H1 (cell line): ENCODE measurements at regions not wholly inside any gene's neighbourhood (a gene's known extent, or its start where the extent isn't known, plus 50 kb on each side); places are given as distances from the start of the nearest gene placed in this dataset.
"Not testable (repeated sequence)": the region's sequence is repeated elsewhere in the genome, so short reads cannot be mapped to it uniquely, and the experiment has no call there.

Experiments
- CTCF ChIA-PET: fragments of 300-600 bp; sonication (Branson Sonifier 250); formaldehyde crosslinking; loops from one replicate; lab custom pipeline; 2021; ENCODE audit not compliant: partially characterized antibody; lab: Charles Lee
- POLR2A ChIA-PET: fragments of 300-600 bp; sonication (Branson Sonifier 250); formaldehyde crosslinking; loops from one replicate; lab custom pipeline; 2021; ENCODE audit warnings: inconsistent platforms; ENCODE audit not compliant: partially characterized antibody; lab: Charles Lee
- DNase-seq, 2 experiments: peaks; one replicate each; pipeline versions ENCODE4 v3.0.0 to v3.0.0-alpha.2; 2010 to 2022; ENCODE audit warnings: low spot score in 2 of 2, low read depth in 1 of 2, mixed read lengths in 1 of 2
- FAIRE-seq: peaks from 2 replicates; lab custom pipeline; 2011; peaks lifted over from hg19 to GRCh38; lab: Jason Lieb, UNC
- H2AFZ ChIP-seq: 2 replicates; pipeline ENCODE4 v1.8.1; 2012; ENCODE audit warnings: low read length, inconsistent platforms
- H2AK5ac ChIP-seq: 2 replicates; pipeline ENCODE4 v1.6.1; 2013; ENCODE audit warnings: low read depth, low read length
- H2BK120ac ChIP-seq: replicated peaks from 2 replicates; pipeline ENCODE3; 2013; ENCODE audit warnings: low read depth, low read length, inconsistent platforms
- H2BK12ac ChIP-seq: 2 replicates; pipeline ENCODE4 v1.6.1; 2013; ENCODE audit warnings: low read depth, low read length
- H2BK15ac ChIP-seq: 2 replicates; pipeline ENCODE4 v1.6.1; 2013; ENCODE audit warnings: low read length
- H2BK20ac ChIP-seq: 2 replicates; pipeline ENCODE4 v1.6.1; 2013; ENCODE audit warnings: low read length
- H2BK5ac ChIP-seq: 2 replicates; pipeline ENCODE4 v1.6.1; 2013; ENCODE audit warnings: low read depth, low read length
- H3K14ac ChIP-seq: 2 replicates; pipeline ENCODE4 v1.6.1; 2013; ENCODE audit warnings: inconsistent platforms; ENCODE audit not compliant: insufficient read length
- H3K18ac ChIP-seq: 2 replicates; pipeline ENCODE4 v1.6.1; 2013; ENCODE audit warnings: low read length; ENCODE audit errors: extremely low read depth
- H3K23ac ChIP-seq: 2 replicates; pipeline ENCODE4 v1.6.1; 2013; ENCODE audit warnings: inconsistent platforms; ENCODE audit not compliant: insufficient read length
- H3K23me2 ChIP-seq: 2 replicates; pipeline ENCODE4 v1.6.1; 2013; ENCODE audit warnings: low read depth, low read length
- H3K27ac ChIP-seq: 2 replicates; pipeline ENCODE4 v1.6.1; 2011; ENCODE audit warnings: low read depth, low read length, inconsistent platforms
- H3K27me3 ChIP-seq, 4 experiments: replicated peaks in 1 of 4; 1 replicate in 1 of 4; 2 replicates in 3 of 4; pipeline versions ENCODE4 v1.6.1 to v1.8.1; 2011 to 2013; ENCODE audit warnings: low read length in 3 of 4, mild to moderate bottlenecking in 3 of 4, inconsistent platforms in 2 of 4, mixed read lengths in 2 of 4, moderate library complexity in 1 of 4; ENCODE audit not compliant: control insufficient read depth in 3 of 4, insufficient read depth in 3 of 4; ENCODE audit errors: extremely low read depth in 1 of 4
- H3K36me3 ChIP-seq, 4 experiments: 2 replicates each; pipeline versions ENCODE4 v1.6.1 to v1.8.1; 2011 to 2013; ENCODE audit warnings: mild to moderate bottlenecking in 4 of 4, low read length in 3 of 4, moderate library complexity in 2 of 4, control low read depth in 1 of 4, inconsistent platforms in 1 of 4; ENCODE audit not compliant: insufficient read depth in 4 of 4, control insufficient read depth in 2 of 4
- H3K4ac ChIP-seq: replicated peaks from 2 replicates; pipeline ENCODE3; 2013; ENCODE audit warnings: low read length, low read depth, mixed read lengths, inconsistent platforms; ENCODE audit not compliant: insufficient read length
- H3K4me1 ChIP-seq, 4 experiments: replicated peaks in 1 of 4; 1 replicate in 1 of 4; 2 replicates in 3 of 4; pipeline versions ENCODE4 v1.6.1 to v1.8.1; 2011 to 2013; ENCODE audit warnings: low read length in 3 of 4, inconsistent platforms in 2 of 4, mixed read lengths in 1 of 4; ENCODE audit not compliant: insufficient read depth in 4 of 4, control insufficient read depth in 3 of 4
- H3K4me2 ChIP-seq, 2 experiments: 2 replicates each; pipeline versions ENCODE4 v1.6.1 to v1.8.1; 2011 to 2013; ENCODE audit warnings: low read depth in 2 of 2, low read length in 2 of 2, control low read depth in 1 of 2, inconsistent platforms in 1 of 2, mild to moderate bottlenecking in 1 of 2; ENCODE audit not compliant: insufficient read depth in 1 of 2
- H3K4me3 ChIP-seq, 4 experiments: fragments of 200-600, 300-600 bp in 1 of 4; sonication (generic), shearing (Covaris generic), sonication (Bioruptor Twin) in 1 of 4; 2 replicates each; pipeline versions ENCODE4 v1.5.1 to v1.8.1; 2011 to 2016; ENCODE audit warnings: low read length in 4 of 4, low read depth in 3 of 4, control low read depth in 2 of 4, inconsistent platforms in 2 of 4, mild to moderate bottlenecking in 2 of 4, mixed read lengths in 1 of 4, moderate library complexity in 1 of 4; ENCODE audit not compliant: insufficient read depth in 2 of 4; ENCODE audit errors: extremely low read depth in 1 of 4
- H3K56ac ChIP-seq: replicated peaks from 2 replicates; pipeline ENCODE3; 2013; ENCODE audit warnings: low read depth, mild to moderate bottlenecking, mixed read lengths, low read length, inconsistent platforms; ENCODE audit not compliant: insufficient read length
- H3K79me1 ChIP-seq: 2 replicates; pipeline ENCODE4 v1.6.1; 2013; ENCODE audit warnings: low read depth, low read length, control low read depth
- H3K79me2 ChIP-seq, 2 experiments: 2 replicates each; pipeline versions ENCODE4 v1.6.1 to v1.8.1; 2012 to 2013; ENCODE audit warnings: low read length in 2 of 2, mild to moderate bottlenecking in 2 of 2, inconsistent platforms in 1 of 2; ENCODE audit not compliant: insufficient read depth in 2 of 2, control insufficient read depth in 1 of 2
- H3K9ac ChIP-seq, 4 experiments: replicated peaks in 1 of 4; 1 replicate in 1 of 4; 2 replicates in 3 of 4; pipeline versions ENCODE4 v1.6.1 to v1.8.1; 2011 to 2013; ENCODE audit warnings: low read depth in 3 of 4, low read length in 3 of 4, control low read depth in 2 of 4, mild to moderate bottlenecking in 2 of 4, moderate library complexity in 2 of 4, inconsistent platforms in 1 of 4; ENCODE audit errors: extremely low read depth in 1 of 4
- H3K9me3 ChIP-seq, 2 experiments: 2 replicates each; pipeline versions ENCODE4 v1.6.1 to v1.8.1; 2012 to 2013; ENCODE audit warnings: mild to moderate bottlenecking in 2 of 2, moderate library complexity in 2 of 2, control low read depth in 1 of 2, inconsistent platforms in 1 of 2, low read depth in 1 of 2, low read length in 1 of 2, mixed read lengths in 1 of 2; ENCODE audit not compliant: insufficient read depth in 2 of 2
- H4K20me1 ChIP-seq, 2 experiments: replicated peaks in 1 of 2; 2 replicates each; pipeline versions ENCODE3 to v1.8.1; 2011 to 2013; ENCODE audit warnings: inconsistent platforms in 2 of 2, low read length in 2 of 2, mild to moderate bottlenecking in 1 of 2; ENCODE audit not compliant: insufficient read depth in 2 of 2, control insufficient read depth in 1 of 2
- H4K5ac ChIP-seq: 2 replicates; pipeline ENCODE4 v1.6.1; 2013; ENCODE audit warnings: low read length, low read depth, mixed read lengths, inconsistent platforms; ENCODE audit not compliant: insufficient read length
- H4K8ac ChIP-seq: 2 replicates; pipeline ENCODE4 v1.8.0; 2013; ENCODE audit warnings: mild to moderate bottlenecking, moderate library complexity, low read length, inconsistent platforms; ENCODE audit not compliant: insufficient read depth; ENCODE audit errors: extremely low read depth
- H4K91ac ChIP-seq: replicated peaks from 2 replicates; pipeline ENCODE3; 2013; ENCODE audit warnings: low read length, mixed read lengths, inconsistent platforms; ENCODE audit not compliant: insufficient read length
- BRCA1 ChIP-seq: IDR thresholded peaks from 2 replicates; pipeline ENCODE4 v1.6.1; 2012; ENCODE audit warnings: low read depth, low read length, improper control_type of control experiment
- WGBS, 2 experiments: shearing (Covaris generic) in 1 of 2; methylation state at CpG; one replicate each; pipeline versions ENCODE4 v1.1.6 to v1.1.7; 2013 to 2015; ENCODE audit warnings: low lambda C conversion rate in 2 of 2, mixed read lengths in 2 of 2, inconsistent platforms in 1 of 2, low coverage in 1 of 2, missing lambda C conversion rate in 1 of 2; ENCODE audit not compliant: insufficient replicate concordance in 2 of 2, insufficient coverage in 1 of 2, insufficient read length in 1 of 2; ENCODE audit errors: extremely low coverage in 1 of 2, missing lambda C conversion rate in 1 of 2; 5-methylcytosine and 5-hydroxymethylcytosine counted together

DNA sequence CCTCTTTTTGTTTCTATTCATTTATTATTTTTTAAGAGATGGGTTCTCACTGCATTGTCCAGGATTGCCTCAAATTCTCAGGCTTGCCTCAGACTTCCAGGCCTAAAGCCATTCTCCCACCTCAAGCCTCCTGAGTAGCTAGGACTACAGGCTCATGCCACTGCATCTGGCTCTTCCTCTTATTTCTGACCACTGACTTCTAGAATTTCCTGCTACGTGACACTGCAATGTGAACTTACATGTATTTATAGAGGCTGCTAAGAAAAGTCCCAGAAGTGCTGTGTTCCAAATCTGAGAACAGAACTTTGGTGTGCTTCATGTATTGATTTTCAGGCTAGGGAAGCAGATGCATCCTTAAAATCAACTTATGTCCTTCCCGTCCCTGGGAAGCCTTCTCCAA lies 407.4 kb downstream of the RSL24D1 start:
- no peaks in the 10 kb centered on the region for H3K4me1 ChIP-seq
- H3K79me2 ChIP-seq = no peaks in the 10 kb centered on the region
- POLR2A ChIA-PET = no interaction called here
- no peak overlapping the region for H2BK15ac ChIP-seq
- H3K23me2 ChIP-seq = no peaks in the 10 kb centered on the region
- no peak for TF ChIP-seq BRCA1
- no peak overlapping the region for H2AFZ ChIP-seq
- CTCF ChIA-PET = no interaction called here
- H3K9ac ChIP-seq = no peak overlapping the region
- H3K14ac ChIP-seq = no peak overlapping the region
- no peak overlapping the region for H2BK20ac ChIP-seq
- FAIRE-seq (no peak), DNase-seq (no peak)
- 88% methylated on average over 2 of the region's 2 CpGs; no CpG with 5 or more reads in 1 of the 2 experiments for WGBS, 2 experiments
- no peak overlapping the region for H3K23ac ChIP-seq
- no peak overlapping the region for H2BK120ac ChIP-seq
- no peaks in the 10 kb centered on the region for H3K79me1 ChIP-seq
- no peaks in the 10 kb centered on the region for H3K36me3 ChIP-seq
- no peak overlapping the region for H2BK5ac ChIP-seq
- no peak overlapping the region for H3K18ac ChIP-seq
- no peak overlapping the region for H3K27ac ChIP-seq
- no peaks in the 10 kb centered on the region for H3K27me3 ChIP-seq
- no peak overlapping the region for H2AK5ac ChIP-seq
- no peak overlapping the region for H4K8ac ChIP-seq
- no peak overlapping the region for H4K5ac ChIP-seq
- H3K4me2 ChIP-seq = no peak overlapping the region
- H3K4me3 ChIP-seq = no peak overlapping the region
- no peaks in the 10 kb centered on the region for H4K20me1 ChIP-seq
- H3K4ac ChIP-seq = no peak overlapping the region
- H3K9me3 ChIP-seq = peaks cover under 1 to 27% of the 10 kb centered on the region in 2 experiments; a peak in 3 of 4 replicates
- H4K91ac ChIP-seq = no peak overlapping the region
- H2BK12ac ChIP-seq = no peak overlapping the region
- H3K56ac ChIP-seq = no peak overlapping the region

DNA sequence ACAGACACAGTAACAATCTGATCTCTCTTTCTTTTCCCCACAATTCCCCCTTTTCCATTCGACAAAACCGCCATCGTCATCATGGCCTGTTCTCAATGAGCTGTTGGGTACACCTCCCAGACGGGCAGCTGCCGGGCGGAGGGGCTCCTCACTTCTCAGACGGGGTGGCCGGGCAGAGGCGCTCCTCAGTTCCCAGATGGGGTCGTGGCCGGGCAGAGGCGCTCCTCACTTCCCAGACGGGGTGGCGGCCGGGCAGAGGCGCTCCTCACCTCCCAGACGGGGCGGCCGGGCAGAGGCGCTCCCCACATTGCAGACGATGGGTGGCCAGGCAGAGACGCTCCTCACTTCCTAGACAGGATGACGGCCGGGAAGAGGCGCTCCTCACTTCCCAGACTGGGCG lies 415.5 kb downstream of the RSL24D1 start:
- FAIRE-seq, H4K5ac ChIP-seq, H3K4me3 ChIP-seq, H3K27ac ChIP-seq, H4K20me1 ChIP-seq, POLR2A ChIA-PET, H3K56ac ChIP-seq, H3K4ac ChIP-seq, H3K79me1 ChIP-seq, H2BK12ac ChIP-seq, H2BK120ac ChIP-seq, H3K18ac ChIP-seq, H3K4me1 ChIP-seq, H2BK5ac ChIP-seq, H3K79me2 ChIP-seq, H3K23me2 ChIP-seq, H3K36me3 ChIP-seq, H2AK5ac ChIP-seq, H2AFZ ChIP-seq, DNase-seq, H3K4me2 ChIP-seq, H3K14ac ChIP-seq, H2BK15ac ChIP-seq, H2BK20ac ChIP-seq, H3K23ac ChIP-seq, H4K8ac ChIP-seq, H4K91ac ChIP-seq, CTCF ChIA-PET, H3K9ac ChIP-seq, H3K27me3 ChIP-seq: not testable (repeated sequence)
- peaks cover 17 to 31% of the 10 kb centered on the region in 2 experiments; a peak in 3 of 4 replicates for H3K9me3 ChIP-seq
- 94% methylated on average over 3 of the region's 26 CpGs; no CpG with 5 or more reads in 1 of the 2 experiments for WGBS, 2 experiments
